NCI-H146 (cell line): ENCODE measurements at regions not wholly inside any gene's neighbourhood (a gene's known extent, or its start where the extent isn't known, plus 50 kb on each side); places are given as distances from the start of the nearest gene placed in this dataset.

Experiments
- DNase-seq: peaks from one replicate; lab custom pipeline; 2025; lab: John Stamatoyannopoulos, UW

- DNase-seq, result no peak
Measured at GRCh38 chr13:104769545-104769944, 1703.3 kb upstream of the SLC10A2 start.

DNA sequence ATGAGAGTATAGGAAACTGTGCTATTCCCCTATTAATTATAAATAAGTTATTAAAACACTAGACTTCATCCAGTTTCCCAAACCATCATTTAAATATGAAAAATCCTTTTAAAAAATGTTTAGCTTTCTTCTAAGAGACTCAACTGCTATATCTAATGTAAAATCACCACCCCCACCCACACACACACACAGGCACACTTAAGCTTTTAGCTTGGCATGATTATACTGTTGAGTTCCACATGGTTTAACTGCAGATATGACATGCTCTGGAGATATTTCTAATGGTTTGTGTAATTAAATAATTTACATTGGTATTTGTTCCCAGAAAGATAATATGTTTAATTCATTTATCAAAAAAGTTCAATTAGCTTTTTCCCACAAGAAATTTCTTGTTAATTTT lies 1700.1 kb upstream of the SLC10A2 start:
- DNase-seq, result no peak

- no peak for DNase-seq
Measured at GRCh38 chr13:104764600-104764999, 1698.4 kb upstream of the SLC10A2 start.

- DNase-seq, result no peak
Measured at GRCh38 chr13:104759069-104759468, 1692.9 kb upstream of the SLC10A2 start.

GRCh38 chr13:104757712-104758111 lies 1691.5 kb upstream of the SLC10A2 start:
- no peak for DNase-seq

- no peak for DNase-seq
Measured at GRCh38 chr13:104750377-104750776, 1684.2 kb upstream of the SLC10A2 start.

DNA sequence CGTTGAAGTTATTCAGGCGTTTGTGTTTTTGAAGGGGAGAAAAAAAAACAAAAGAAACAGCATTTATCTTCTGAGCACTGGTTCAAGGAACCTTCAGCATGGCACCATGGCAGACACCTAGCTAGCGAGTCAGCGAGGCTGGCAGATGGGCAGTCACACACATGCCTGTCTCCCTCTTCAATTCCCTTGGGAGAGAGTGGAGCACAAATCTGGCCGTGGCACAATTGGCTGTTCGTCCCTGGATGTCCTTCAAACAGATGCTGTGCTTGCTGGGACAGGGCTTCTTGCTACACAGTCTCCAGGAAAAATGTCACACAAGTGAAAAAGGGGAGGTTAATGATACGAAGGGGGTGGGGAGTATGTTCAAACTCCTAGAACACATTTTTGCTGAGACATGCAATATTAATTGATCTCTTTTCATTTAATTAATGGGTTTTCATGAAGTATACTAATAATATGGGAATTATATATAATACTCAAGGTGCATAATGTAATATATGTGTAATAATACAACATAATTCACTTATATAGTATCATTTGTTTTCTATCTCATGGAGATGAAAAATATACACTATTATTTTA lies 1674.5 kb upstream of the SLC10A2 start:
- DNase-seq, result no peak

GRCh38 chr13:104737713-104738112 lies 1671.5 kb upstream of the SLC10A2 start:
- DNase-seq, result no peak

- DNase-seq, result no peak
Measured at GRCh38 chr13:104733427-104733826, 1667.2 kb upstream of the SLC10A2 start.

DNA sequence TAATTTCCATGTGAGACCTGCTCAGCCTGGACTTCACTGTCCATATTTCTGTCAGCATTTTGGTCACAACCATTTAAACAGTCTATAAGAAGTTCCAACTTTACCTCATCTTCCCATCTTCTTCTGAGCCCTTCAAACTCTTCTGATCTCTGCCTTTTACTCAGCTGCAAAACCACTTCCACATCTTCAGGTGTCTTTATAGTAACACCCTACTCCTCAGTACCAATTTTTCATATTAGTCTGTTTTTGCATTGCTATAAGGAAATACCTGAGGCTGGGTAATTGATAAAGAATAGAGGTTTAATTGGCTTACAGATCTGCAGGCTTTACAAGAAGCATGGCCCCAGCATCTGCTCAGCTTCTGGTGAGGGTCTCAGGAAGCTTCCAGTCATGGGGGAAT lies 1648.9 kb upstream of the SLC10A2 start:
- DNase-seq, result no peak

- no peak for DNase-seq
Measured at GRCh38 chr13:104705031-104705750, 1639.0 kb upstream of the SLC10A2 start.

DNA sequence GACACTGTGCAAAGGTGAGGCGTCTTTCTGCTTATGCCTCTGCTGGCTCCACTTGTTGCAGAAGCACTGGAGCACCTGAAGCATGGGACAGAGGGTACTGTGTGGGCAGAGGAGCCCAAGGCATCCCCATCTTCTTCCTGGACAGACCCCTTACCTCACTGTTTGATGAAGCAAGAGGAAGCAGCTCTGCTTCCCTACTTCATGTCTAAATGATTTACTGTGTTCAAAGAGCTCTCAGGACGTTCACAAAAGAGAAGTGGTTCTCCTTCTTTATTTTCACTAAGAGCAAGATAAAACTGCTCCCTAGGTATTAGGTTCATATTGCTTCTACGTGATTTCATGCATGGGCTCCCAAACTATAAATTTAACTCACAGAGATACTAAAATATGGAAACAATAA lies 1635.4 kb upstream of the SLC10A2 start:
- DNase-seq, result no peak

DNA sequence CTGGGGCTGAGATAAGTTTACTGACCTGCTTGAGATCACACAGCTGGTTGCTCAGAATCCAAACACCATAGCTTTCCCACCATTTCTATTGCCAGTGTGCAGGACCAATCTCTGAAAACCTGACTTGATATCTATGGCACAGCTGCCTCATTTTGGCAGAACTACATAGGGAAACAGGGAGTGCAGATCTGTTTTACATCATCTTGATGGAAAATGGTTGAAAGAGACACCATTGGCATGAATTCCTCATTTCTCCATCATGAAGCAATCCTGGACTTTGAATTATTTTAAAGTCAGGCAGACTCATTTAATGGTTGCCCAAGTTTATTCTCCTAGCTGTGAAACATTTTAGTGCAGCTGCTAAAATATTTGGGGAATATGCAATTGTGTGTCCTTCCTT lies 1628.2 kb upstream of the SLC10A2 start:
- DNase-seq, result no peak

DNA sequence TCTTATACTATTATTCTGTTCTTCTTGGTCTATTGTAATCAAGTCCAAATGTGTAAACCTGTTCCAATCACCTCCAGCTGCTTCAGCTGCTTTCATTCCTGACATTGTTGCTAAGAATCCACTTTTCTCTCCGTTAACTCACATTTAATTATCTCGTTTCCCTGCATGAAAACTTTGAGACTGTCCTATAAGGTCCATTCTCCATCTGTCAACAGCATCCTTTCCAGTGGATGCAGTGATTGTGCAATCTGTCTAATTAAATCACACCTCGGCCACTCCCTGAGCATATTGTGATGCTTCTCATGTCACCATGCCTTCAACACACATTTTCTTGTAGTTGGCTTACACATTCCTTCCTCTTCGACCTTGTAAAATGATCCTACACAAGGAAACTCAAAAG lies 1626.9 kb upstream of the SLC10A2 start:
- no peak for DNase-seq

DNA sequence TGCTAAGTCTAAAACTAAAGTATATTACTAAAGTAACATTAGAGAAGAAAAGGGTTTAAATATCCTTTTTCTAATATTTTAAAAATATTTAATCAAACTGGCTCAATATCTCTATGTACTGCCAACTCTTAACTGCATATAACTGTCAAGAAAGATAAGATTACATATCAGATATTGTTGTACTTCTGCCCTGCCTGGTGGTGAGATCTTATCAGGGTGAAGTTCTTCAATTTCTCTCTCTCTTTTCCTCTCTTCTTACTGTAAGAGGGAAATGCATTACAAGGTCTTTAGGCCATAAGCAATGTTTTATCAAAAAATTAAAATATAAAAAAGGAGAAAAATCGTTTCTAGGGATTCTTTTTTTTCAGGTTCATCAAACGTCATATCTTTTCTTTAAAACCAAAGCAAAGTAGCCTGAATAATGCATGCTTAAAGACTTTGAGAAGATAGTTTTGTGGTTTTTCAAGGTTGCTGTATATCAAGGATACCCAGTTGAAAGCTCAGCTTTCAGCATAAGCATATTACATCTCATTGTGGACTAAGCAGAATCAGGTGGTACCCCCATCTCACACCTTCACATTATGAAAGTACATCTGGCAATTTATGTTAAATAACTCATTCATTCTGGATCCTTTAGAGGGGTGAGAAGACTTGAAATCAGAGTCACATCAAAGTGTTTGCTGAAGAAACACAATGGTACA lies 1625.7 kb upstream of the SLC10A2 start:
- DNase-seq, result no peak

DNA sequence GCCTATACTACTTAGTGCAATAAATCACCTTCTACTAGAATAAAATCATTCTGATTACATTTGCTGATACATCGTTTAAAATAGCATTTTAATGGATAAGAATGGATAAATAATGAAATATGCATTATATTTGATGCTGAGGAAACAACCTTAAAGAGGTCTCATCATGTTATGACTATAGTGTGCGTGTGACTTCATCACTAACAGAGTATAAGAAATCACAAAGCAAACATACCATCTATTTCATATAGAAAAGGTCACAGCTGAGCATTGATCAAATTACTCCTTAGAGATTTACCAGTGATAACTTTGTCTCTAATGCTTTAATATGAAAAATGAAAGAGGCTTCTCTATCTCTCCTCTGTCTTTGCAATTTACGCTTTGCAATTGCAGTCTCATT lies 1620.3 kb upstream of the SLC10A2 start:
- DNase-seq, result no peak

DNA sequence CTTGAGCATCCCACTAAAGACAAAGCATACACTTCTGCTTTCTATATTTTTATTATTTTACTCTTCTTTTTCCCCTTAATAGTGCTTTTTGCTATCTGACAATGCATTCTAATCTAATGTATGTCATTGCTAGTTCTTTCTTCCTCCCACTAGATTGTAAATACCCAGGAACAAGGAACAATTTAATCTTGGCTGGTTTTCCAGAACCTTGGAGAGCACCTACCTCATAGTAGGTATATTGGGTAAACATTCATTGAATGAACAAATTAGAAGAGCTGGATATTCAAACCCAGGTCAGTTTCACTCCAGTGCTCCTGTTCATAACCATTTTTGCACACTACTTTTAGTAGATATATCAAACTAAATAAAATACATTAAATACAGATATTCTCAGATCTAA lies 1617.6 kb upstream of the SLC10A2 start:
- DNase-seq, result no peak

DNA sequence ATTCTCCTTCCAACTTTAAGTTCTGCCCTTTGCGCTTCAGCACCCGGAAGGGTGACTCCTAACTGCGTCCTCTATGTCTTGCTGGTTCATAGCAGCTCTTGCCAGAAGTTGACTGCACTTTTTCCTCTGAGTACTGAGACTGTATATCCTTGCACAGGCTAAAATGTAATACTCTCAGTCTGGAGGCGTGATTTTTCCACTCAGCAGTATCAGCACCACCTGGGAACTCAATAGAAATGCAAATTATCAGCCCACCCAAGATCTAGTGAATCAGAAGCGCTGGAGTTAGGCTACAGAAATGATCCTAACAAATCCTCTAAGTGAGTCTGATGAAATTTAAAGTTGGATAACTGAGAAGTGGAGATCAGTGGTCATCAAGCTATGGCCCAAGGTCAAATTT lies 1611.9 kb upstream of the SLC10A2 start:
- no peak for DNase-seq

- DNase-seq, result no peak
Measured at GRCh38 chr13:104671901-104672300, 1605.7 kb upstream of the SLC10A2 start.

- DNase-seq, result no peak
Measured at GRCh38 chr13:104657196-104657595, 1591.0 kb upstream of the SLC10A2 start.

DNA sequence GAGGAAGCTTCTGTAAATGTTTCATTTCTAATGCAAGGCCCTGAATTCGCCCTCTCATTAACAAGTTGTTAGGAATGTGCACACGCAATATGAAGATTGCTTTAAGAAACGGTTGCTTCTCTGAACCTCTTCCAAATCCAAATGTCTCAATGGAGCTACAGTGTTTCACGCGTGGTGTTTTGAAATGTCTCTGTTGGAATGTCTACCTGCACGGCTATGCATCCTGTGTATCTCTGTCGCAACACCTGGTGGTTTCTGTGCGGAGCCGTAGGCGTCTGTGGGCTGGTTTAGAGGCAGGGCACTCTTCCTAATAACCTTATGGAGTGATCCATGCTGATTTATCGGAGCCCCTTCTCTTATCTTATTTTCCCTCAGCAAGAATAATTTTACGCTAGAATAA lies 1584.2 kb upstream of the SLC10A2 start:
- DNase-seq, result peak; percentile 2

DNA sequence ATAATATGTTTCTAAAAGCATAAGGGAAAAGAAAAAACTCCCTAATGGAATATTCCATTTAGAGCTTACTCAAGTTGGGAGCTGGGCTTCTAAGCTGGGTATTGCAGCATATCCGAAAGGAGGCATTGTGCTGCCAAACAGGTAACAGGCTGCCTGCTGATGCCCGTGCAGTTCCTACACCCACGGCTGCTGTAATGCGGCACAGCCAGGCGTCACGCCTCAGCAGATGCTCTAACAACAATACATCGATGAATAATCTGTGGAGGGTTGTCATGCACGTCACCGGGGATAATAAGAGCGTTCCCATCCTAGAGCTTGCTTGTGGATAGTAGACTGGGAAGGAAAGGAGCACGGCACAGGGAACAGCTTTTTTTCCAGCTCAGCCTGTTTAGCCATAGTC lies 1582.1 kb upstream of the SLC10A2 start:
- no peak for DNase-seq

GRCh38 chr13:104645786-104646185 lies 1579.6 kb upstream of the SLC10A2 start:
- DNase-seq, result no peak

GRCh38 chr13:104641309-104641708 lies 1575.1 kb upstream of the SLC10A2 start:
- DNase-seq, result no peak
